Astrocyte (in vitro differentiated cells and primary cell): ENCODE measurements at regions not wholly inside any gene's neighbourhood (a gene's known extent, or its start where the extent isn't known, plus 50 kb on each side); places are given as distances from the start of the nearest gene placed in this dataset.

ENCODE experiments used
- DNase-seq: peaks from one replicate; pipeline ENCODE4 v3.0.0-alpha.2; 2010; ENCODE audit warnings: low read depth
- FAIRE-seq: peaks from 2 replicates; lab custom pipeline; 2011; peaks lifted over from hg19 to GRCh38; lab: Jason Lieb, UNC
- H2AFZ ChIP-seq: 2 replicates; pipeline ENCODE4 v1.6.0; 2012; ENCODE audit warnings: low read depth, low read length, inconsistent platforms
- H3K27ac ChIP-seq: 2 replicates; pipeline ENCODE4 v1.5.1; 2011; ENCODE audit warnings: low read depth, low read length, inconsistent platforms
- H3K27me3 ChIP-seq: 2 replicates; pipeline ENCODE4 v1.6.0; 2011; ENCODE audit warnings: low read length, inconsistent platforms; ENCODE audit not compliant: insufficient read depth
- H3K36me3 ChIP-seq: 2 replicates; pipeline ENCODE4 v1.5.1; 2011; ENCODE audit warnings: low read length, inconsistent platforms; ENCODE audit not compliant: insufficient read depth
- H3K4me1 ChIP-seq: 2 replicates; pipeline ENCODE4 v1.5.1; 2011; ENCODE audit warnings: low read length, inconsistent platforms; ENCODE audit not compliant: insufficient read depth
- H3K4me2 ChIP-seq: 2 replicates; pipeline ENCODE4 v1.6.0; 2012; ENCODE audit warnings: low read length, inconsistent platforms
- H3K4me3 ChIP-seq: 2 replicates; pipeline ENCODE4 v1.5.1; 2011; ENCODE audit warnings: low read depth, mild to moderate bottlenecking, low read length, inconsistent platforms; ENCODE audit not compliant: insufficient read depth
- H3K79me2 ChIP-seq: 2 replicates; pipeline ENCODE4 v1.6.0; 2012; ENCODE audit warnings: mild to moderate bottlenecking, low read length, inconsistent platforms; ENCODE audit not compliant: insufficient read depth
- H3K9ac ChIP-seq: 2 replicates; pipeline ENCODE4 v1.6.0; 2012; ENCODE audit warnings: mild to moderate bottlenecking, low read length, inconsistent platforms
- H3K9me3 ChIP-seq: 2 replicates; pipeline ENCODE4 v1.5.1; 2012; ENCODE audit warnings: low read depth, mild to moderate bottlenecking, low read length, inconsistent platforms; ENCODE audit not compliant: insufficient read depth
- H4K20me1 ChIP-seq: 2 replicates; pipeline ENCODE4 v1.6.0; 2012; ENCODE audit warnings: low read length, inconsistent platforms; ENCODE audit not compliant: insufficient read depth
- H3K27ac Mint-ChIP-seq: one replicate; pipeline ENCODE4 v1.8.0; 2021; ENCODE audit warnings: mild to moderate bottlenecking, mixed read lengths; ENCODE audit not compliant: unreplicated experiment
- H3K27me3 Mint-ChIP-seq: one replicate; pipeline ENCODE4 v1.8.0; 2021; ENCODE audit warnings: low read depth, mixed read lengths; ENCODE audit not compliant: unreplicated experiment
- H3K36me3 Mint-ChIP-seq: one replicate; pipeline ENCODE4 v1.8.0; 2021; ENCODE audit warnings: low read depth, mixed read lengths; ENCODE audit not compliant: unreplicated experiment
- H3K4me1 Mint-ChIP-seq: one replicate; pipeline ENCODE4 v1.8.0; 2021; ENCODE audit warnings: low read depth, mixed read lengths; ENCODE audit not compliant: unreplicated experiment
- H3K4me3 Mint-ChIP-seq: one replicate; pipeline ENCODE4 v1.8.0; 2021; ENCODE audit warnings: mild to moderate bottlenecking, moderate library complexity, mixed read lengths; ENCODE audit not compliant: unreplicated experiment
- H3K9me3 Mint-ChIP-seq: one replicate; pipeline ENCODE4 v1.8.0; 2021; ENCODE audit warnings: mild to moderate bottlenecking, mixed read lengths; ENCODE audit not compliant: unreplicated experiment
- CTCF ChIP-seq: IDR thresholded peaks from 2 replicates; pipeline ENCODE4 v1.5.1; 2011; ENCODE audit warnings: low read depth, mild to moderate bottlenecking, inconsistent platforms, low read length, moderate library complexity; ENCODE audit not compliant: insufficient read depth
- EZH2 ChIP-seq: IDR thresholded peaks from 2 replicates; pipeline ENCODE4 v1.6.1; 2012; ENCODE audit warnings: mild to moderate bottlenecking, low read length, inconsistent platforms; ENCODE audit not compliant: insufficient read depth

GRCh38 chr12:103166949-103167348, 209.5 kb downstream of the ASCL1 start:
- Histone ChIP-seq H4K20me1 (no peaks in the 10 kb centered on the region), H3K4me3 (no peak overlapping the region), H3K36me3 (no peaks in the 10 kb centered on the region), H3K4me1 (no peaks in the 10 kb centered on the region), H3K4me2 (no peak overlapping the region), H3K27me3 (no peaks in the 10 kb centered on the region), H3K9me3 (no peaks in the 10 kb centered on the region), H3K79me2 (no peaks in the 10 kb centered on the region), H2AFZ (no peak overlapping the region), H3K27ac (no peak overlapping the region), H3K9ac (no peak overlapping the region)
- DNase-seq (no peak), FAIRE-seq (no peak)
- H3K36me3 Mint-ChIP-seq = no peaks in the 10 kb centered on the region
- no peak overlapping the region for H3K4me3 Mint-ChIP-seq
- no peaks in the 10 kb centered on the region for H3K9me3 Mint-ChIP-seq
- H3K27ac Mint-ChIP-seq = no peak overlapping the region
- no peaks in the 10 kb centered on the region for H3K4me1 Mint-ChIP-seq
- H3K27me3 Mint-ChIP-seq = peaks cover 3% of the 10 kb centered on the region
- TF ChIP-seq CTCF = no peak

- Histone ChIP-seq H3K27ac (no peak overlapping the region), H3K27me3 (no peaks in the 10 kb centered on the region), H3K4me2 (no peak overlapping the region), H3K9me3 (no peaks in the 10 kb centered on the region), H3K4me3 (no peak overlapping the region), H3K79me2 (no peaks in the 10 kb centered on the region), H3K36me3 (no peaks in the 10 kb centered on the region), H2AFZ (no peak overlapping the region), H4K20me1 (no peaks in the 10 kb centered on the region), H3K4me1 (no peaks in the 10 kb centered on the region), H3K9ac (no peak overlapping the region)
- H3K4me1 Mint-ChIP-seq = no peaks in the 10 kb centered on the region
- no peak overlapping the region for H3K27ac Mint-ChIP-seq
- H3K36me3 Mint-ChIP-seq = no peaks in the 10 kb centered on the region
- TF ChIP-seq CTCF = no peak
- TF ChIP-seq EZH2 = no peak
- DNase-seq (no peak), FAIRE-seq (no peak)
- H3K4me3 Mint-ChIP-seq = no peak overlapping the region
- peaks cover 2% of the 10 kb centered on the region for H3K27me3 Mint-ChIP-seq
- H3K9me3 Mint-ChIP-seq = no peaks in the 10 kb centered on the region
Observed at GRCh38 chr12:103172447-103173112, 215.1 kb downstream of the ASCL1 start.

GRCh38 chr12:103175625-103176024, 218.2 kb downstream of the ASCL1 start:
- H3K9ac ChIP-seq = no peak overlapping the region
- Mint-ChIP-seq H3K27me3 (peaks cover 2% of the 10 kb centered on the region), H3K4me1 (no peaks in the 10 kb centered on the region), H3K27ac (no peak overlapping the region), H3K9me3 (no peaks in the 10 kb centered on the region), H3K36me3 (no peaks in the 10 kb centered on the region), H3K4me3 (no peak overlapping the region)
- no peaks in the 10 kb centered on the region for H3K79me2 ChIP-seq
- H4K20me1 ChIP-seq = no peaks in the 10 kb centered on the region
- no peak overlapping the region for H3K4me2 ChIP-seq
- no peak overlapping the region for H3K27ac ChIP-seq
- no peaks in the 10 kb centered on the region for H3K27me3 ChIP-seq
- H3K4me3 ChIP-seq = no peak overlapping the region
- no peak overlapping the region for H2AFZ ChIP-seq
- no peaks in the 10 kb centered on the region for H3K9me3 ChIP-seq
- FAIRE-seq (no peak), DNase-seq (no peak)
- TF ChIP-seq EZH2 (no peak), CTCF (no peak)
- no peaks in the 10 kb centered on the region for H3K4me1 ChIP-seq
- H3K36me3 ChIP-seq = no peaks in the 10 kb centered on the region
